ENCODE measurements at regions not wholly inside any gene's neighbourhood (a gene's known extent, or its start where the extent isn't known, plus 50 kb on each side); places are given as distances from the start of the nearest gene placed in this dataset.
A peak's percentile ranks its signal among the peaks of the same experiment; 100 is the strongest.

GRCh38 chr13:100798739-100799361 is 124.3 kb upstream of the TMTC4 start:
- Histone ChIP-seq H3K23ac (ENCODE audit: insufficient read length, low read depth, low read length) (no peak overlapping the region), H3K9me3 (ENCODE audit: control insufficient read depth, low read depth, low read length) (no peaks in the 10 kb centered on the region), H3K9ac (ENCODE audit: extremely low read depth, insufficient read length, low read length) (no peak overlapping the region), H3K79me2 (ENCODE audit: insufficient read depth, low read length) (no peaks in the 10 kb centered on the region), H3K56ac (ENCODE audit: insufficient read length, low read depth, low read length) (no peak overlapping the region), H3K27ac (ENCODE audit: insufficient read length, low read depth, low read length) (no peak overlapping the region), H2BK15ac (ENCODE audit: low read depth, low read length) (no peak overlapping the region), H3K4me1 (ENCODE audit: insufficient read depth, low read length) (no peaks in the 10 kb centered on the region), H2BK120ac (ENCODE audit: low read depth, low read length, poor library complexity, severe bottlenecking) (no peak overlapping the region), H3K18ac (ENCODE audit: insufficient read length, low read depth, low read length) (no peak overlapping the region), H3K4ac (ENCODE audit: low read depth, low read length) (no peak overlapping the region), H4K20me1 (ENCODE audit: control insufficient read depth, insufficient read depth, insufficient read length) (no peaks in the 10 kb centered on the region), H3K14ac (ENCODE audit: insufficient read depth, low read length) (no peak overlapping the region), H2AK5ac (ENCODE audit: insufficient read length, low read length) (no peak overlapping the region), H2AFZ (ENCODE audit: low read length) (no peak overlapping the region), H3K23me2 (ENCODE audit: insufficient read length, low read depth, low read length, poor library complexity, severe bottlenecking) (no peaks in the 10 kb centered on the region), H3K79me1 (ENCODE audit: insufficient read depth, low read depth, low read length, poor library complexity, severe bottlenecking) (no peaks in the 10 kb centered on the region), H2BK20ac (ENCODE audit: low read depth, low read length, poor library complexity, severe bottlenecking) (no peak overlapping the region), H3T11ph (ENCODE audit: low read length) (no peak overlapping the region), H3K4me2 (ENCODE audit: insufficient read depth, insufficient read length, low read length) (no peak overlapping the region), H4K91ac (ENCODE audit: insufficient read length, low read depth, low read length) (no peak overlapping the region), H4K8ac (replicated peaks; ENCODE audit: insufficient read length, low read depth, low read length) (no peak overlapping the region), H2BK5ac (ENCODE audit: insufficient read length, low read length) (no peak overlapping the region), H3K27me3 (ENCODE audit: insufficient read depth, low read length) (no peaks in the 10 kb centered on the region), H4K5ac (ENCODE audit: insufficient read length, low read depth, low read length) (no peak overlapping the region), H2BK12ac (ENCODE audit: insufficient read length, low read depth, low read length) (no peak overlapping the region)
- Mint-ChIP-seq H3K9me3 (peaks cover 17 to 22% of the 10 kb centered on the region in 2 experiments), H3K27ac (peak overlapping the region in 1 of 3 experiments; percentile 74; a peak in 1 of 7 replicates), H3K27me3 (ENCODE audit: low read depth) (no peaks in the 10 kb centered on the region), H3K4me3 (no peak overlapping the region), H3K36me3 (ENCODE audit: insufficient read depth in 1 of 3, low read depth in 3 of 3) (peaks cover 7 to 24% (median 12%) of the 10 kb centered on the region in 3 experiments), H3K4me1 (peaks cover 28 to 35% of the 10 kb centered on the region in 2 experiments)
- DNase-seq, result no peak
- no CpG with 5 or more reads among the region's 2 CpGs for WGBS (ENCODE audit: extremely low coverage, insufficient read length, low lambda C conversion rate)
- TF ChIP-seq, protein P1, sequence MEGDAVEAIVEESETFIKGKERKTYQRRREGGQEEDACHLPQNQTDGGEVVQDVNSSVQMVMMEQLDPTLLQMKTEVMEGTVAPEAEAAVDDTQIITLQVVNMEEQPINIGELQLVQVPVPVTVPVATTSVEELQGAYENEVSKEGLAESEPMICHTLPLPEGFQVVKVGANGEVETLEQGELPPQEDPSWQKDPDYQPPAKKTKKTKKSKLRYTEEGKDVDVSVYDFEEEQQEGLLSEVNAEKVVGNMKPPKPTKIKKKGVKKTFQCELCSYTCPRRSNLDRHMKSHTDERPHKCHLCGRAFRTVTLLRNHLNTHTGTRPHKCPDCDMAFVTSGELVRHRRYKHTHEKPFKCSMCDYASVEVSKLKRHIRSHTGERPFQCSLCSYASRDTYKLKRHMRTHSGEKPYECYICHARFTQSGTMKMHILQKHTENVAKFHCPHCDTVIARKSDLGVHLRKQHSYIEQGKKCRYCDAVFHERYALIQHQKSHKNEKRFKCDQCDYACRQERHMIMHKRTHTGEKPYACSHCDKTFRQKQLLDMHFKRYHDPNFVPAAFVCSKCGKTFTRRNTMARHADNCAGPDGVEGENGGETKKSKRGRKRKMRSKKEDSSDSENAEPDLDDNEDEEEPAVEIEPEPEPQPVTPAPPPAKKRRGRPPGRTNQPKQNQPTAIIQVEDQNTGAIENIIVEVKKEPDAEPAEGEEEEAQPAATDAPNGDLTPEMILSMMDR (conservative IDR thresholded peaks at IDR 0.05), result no peak

All from H9 (cell line).